ENCODE measurements at regions not wholly inside any gene's neighbourhood (a gene's known extent, or its start where the extent isn't known, plus 50 kb on each side); places are given as distances from the start of the nearest gene placed in this dataset.

DNA sequence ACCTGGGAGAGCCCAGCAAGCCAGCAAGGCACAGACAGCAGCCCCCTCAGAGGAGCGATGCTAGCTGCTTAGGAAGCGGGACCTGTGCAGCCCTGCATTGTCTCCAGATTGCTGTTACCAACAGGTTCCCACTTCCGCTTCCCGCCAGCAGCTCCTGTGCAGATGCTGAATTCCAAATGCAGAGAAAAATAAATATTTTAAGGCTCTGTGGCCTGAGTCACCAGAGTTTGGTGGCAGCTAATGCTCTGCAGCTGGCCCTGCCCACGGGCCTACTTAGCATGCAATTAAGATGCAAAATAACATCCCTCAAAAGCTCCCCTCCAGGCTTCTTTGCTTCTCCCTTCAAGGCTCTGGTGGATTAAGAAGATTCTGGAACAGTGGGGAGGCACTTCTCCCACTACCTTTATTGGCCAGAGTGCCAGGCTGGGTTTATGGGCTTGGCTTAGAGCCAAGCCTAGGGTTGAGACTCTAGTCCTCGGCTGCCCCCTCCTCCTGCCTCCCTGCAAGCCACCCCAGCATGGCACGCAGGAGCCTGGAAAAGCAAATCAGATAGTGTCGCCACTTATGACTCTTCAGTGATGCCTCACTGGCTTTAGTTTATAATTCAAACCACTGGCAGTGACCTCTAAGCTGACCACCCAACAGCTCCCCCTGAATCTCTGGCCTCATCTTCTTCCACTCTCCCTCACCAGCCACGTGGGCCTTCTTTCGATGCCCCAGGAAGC, 207.1 kb upstream of the ZC3H12A start:
- DNase-seq, result no peak
- Histone ChIP-seq H4K20me1 (ENCODE audit: insufficient read depth, low read depth, low read length) (no peaks in the 10 kb centered on the region), H3K4me1 (ENCODE audit: low read length) (no peaks in the 10 kb centered on the region), H3K27ac (ENCODE audit: low read length) (no peak overlapping the region), H3K27me3 (ENCODE audit: low read length) (peaks cover 2% of the 10 kb centered on the region; the same call in 1 of the 2 replicates), H3K4me2 (ENCODE audit: low read depth, low read length, poor library complexity, severe bottlenecking) (no peak overlapping the region), H3K9ac (ENCODE audit: low read length) (no peak overlapping the region), H3K9me3 (ENCODE audit: low read length) (no peaks in the 10 kb centered on the region), H3K36me3 (ENCODE audit: insufficient read depth, low read length) (no peaks in the 10 kb centered on the region), H2AFZ (ENCODE audit: low read length) (no peak overlapping the region), H3K4me3 (ENCODE audit: low read length) (no peak overlapping the region), H3K9me2 (replicated peaks; ENCODE audit: insufficient read depth, low read length) (no peaks in the 10 kb centered on the region), H3K79me2 (ENCODE audit: low read length) (no peaks in the 10 kb centered on the region)

GRCh38 chr1:37270639-37271038, 203.7 kb upstream of the ZC3H12A start:
- no peaks in the 10 kb centered on the region for H3K27me3 ChIP-seq (ENCODE audit: low read length)
- H3K79me2 ChIP-seq (ENCODE audit: low read length), result no peaks in the 10 kb centered on the region

GRCh38 chr1:37272626-37273025, 201.8 kb upstream of the ZC3H12A start:
- Histone ChIP-seq H2AFZ (ENCODE audit: low read length) (no peak overlapping the region), H3K4me3 (ENCODE audit: low read length) (no peak overlapping the region), H3K27me3 (ENCODE audit: low read length) (no peaks in the 10 kb centered on the region), H3K36me3 (ENCODE audit: insufficient read depth, low read length) (no peaks in the 10 kb centered on the region), H4K20me1 (ENCODE audit: insufficient read depth, low read depth, low read length) (no peaks in the 10 kb centered on the region), H3K9me3 (ENCODE audit: low read length) (no peaks in the 10 kb centered on the region), H3K79me2 (ENCODE audit: low read length) (no peaks in the 10 kb centered on the region), H3K9ac (ENCODE audit: low read length) (no peak overlapping the region), H3K4me1 (ENCODE audit: low read length) (no peaks in the 10 kb centered on the region), H3K4me2 (ENCODE audit: low read depth, low read length, poor library complexity, severe bottlenecking) (no peak overlapping the region), H3K27ac (ENCODE audit: low read length) (no peak overlapping the region), H3K9me2 (replicated peaks; ENCODE audit: insufficient read depth, low read length) (no peaks in the 10 kb centered on the region)
- DNase-seq, result no peak

More at GRCh38 chr1:37270639-37271038, 203.7 kb upstream of the ZC3H12A start:
- Histone ChIP-seq H3K4me3 (ENCODE audit: low read length) (no peak overlapping the region), H3K27ac (ENCODE audit: low read length) (no peak overlapping the region), H3K36me3 (ENCODE audit: insufficient read depth, low read length) (no peaks in the 10 kb centered on the region), H3K9ac (ENCODE audit: low read length) (no peak overlapping the region), H2AFZ (ENCODE audit: low read length) (no peak overlapping the region), H3K4me2 (ENCODE audit: low read depth, low read length, poor library complexity, severe bottlenecking) (no peak overlapping the region), H4K20me1 (ENCODE audit: insufficient read depth, low read depth, low read length) (no peaks in the 10 kb centered on the region), H3K9me3 (ENCODE audit: low read length) (no peaks in the 10 kb centered on the region), H3K4me1 (ENCODE audit: low read length) (no peaks in the 10 kb centered on the region), H3K9me2 (replicated peaks; ENCODE audit: insufficient read depth, low read length) (no peaks in the 10 kb centered on the region)
- no peak for DNase-seq

GRCh38 chr1:37274486-37274885, 199.9 kb upstream of the ZC3H12A start:
- no peak overlapping the region for H3K4me2 ChIP-seq (ENCODE audit: low read depth, low read length, poor library complexity, severe bottlenecking)
- H3K79me2 ChIP-seq (ENCODE audit: low read length), result no peaks in the 10 kb centered on the region
- no peak overlapping the region for H2AFZ ChIP-seq (ENCODE audit: low read length)
- no peak overlapping the region for H3K9ac ChIP-seq (ENCODE audit: low read length)
- no peaks in the 10 kb centered on the region for H3K36me3 ChIP-seq (ENCODE audit: insufficient read depth, low read length)
- no peaks in the 10 kb centered on the region for H3K27me3 ChIP-seq (ENCODE audit: low read length)
- no peaks in the 10 kb centered on the region for H3K9me2 ChIP-seq (replicated peaks; ENCODE audit: insufficient read depth, low read length)
- no peak for DNase-seq
- H3K27ac ChIP-seq (ENCODE audit: low read length), result no peak overlapping the region
- H3K4me1 ChIP-seq (ENCODE audit: low read length), result no peaks in the 10 kb centered on the region
- H4K20me1 ChIP-seq (ENCODE audit: insufficient read depth, low read depth, low read length), result no peaks in the 10 kb centered on the region
- no peak overlapping the region for H3K4me3 ChIP-seq (ENCODE audit: low read length)
- no peaks in the 10 kb centered on the region for H3K9me3 ChIP-seq (ENCODE audit: low read length)

- no peak overlapping the region for H3K4me2 ChIP-seq (ENCODE audit: low read depth, low read length, poor library complexity, severe bottlenecking)
Observed at GRCh38 chr1:37274938-37275631, 199.3 kb upstream of the ZC3H12A start.

DNA sequence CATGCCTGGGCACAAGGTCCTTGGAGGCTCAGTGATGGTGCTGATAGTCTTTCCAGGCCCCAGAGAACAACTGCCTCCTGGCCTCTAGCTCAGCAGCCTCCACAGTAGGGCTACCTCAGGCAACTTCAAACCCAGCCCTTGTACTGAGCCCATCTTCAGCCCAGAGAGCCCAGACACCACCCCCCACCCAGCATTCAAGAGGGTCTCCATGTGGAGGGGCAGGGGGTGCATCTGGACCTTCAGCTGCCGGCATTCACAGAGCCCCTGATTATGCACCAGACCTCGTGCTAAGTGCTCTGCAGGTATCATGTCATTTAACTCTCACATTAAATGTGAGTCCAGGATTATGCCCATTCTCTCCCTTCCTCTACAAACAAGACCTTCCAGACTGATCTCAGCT, 197.0 kb upstream of the ZC3H12A start:
- Histone ChIP-seq H3K9ac (ENCODE audit: low read length) (no peak overlapping the region), H2AFZ (ENCODE audit: low read length) (no peak overlapping the region), H3K4me1 (ENCODE audit: low read length) (no peaks in the 10 kb centered on the region), H3K36me3 (ENCODE audit: insufficient read depth, low read length) (no peaks in the 10 kb centered on the region), H4K20me1 (ENCODE audit: insufficient read depth, low read depth, low read length) (no peaks in the 10 kb centered on the region), H3K9me3 (ENCODE audit: low read length) (no peaks in the 10 kb centered on the region), H3K79me2 (ENCODE audit: low read length) (no peaks in the 10 kb centered on the region), H3K27me3 (ENCODE audit: low read length) (no peaks in the 10 kb centered on the region), H3K27ac (ENCODE audit: low read length) (no peak overlapping the region), H3K9me2 (replicated peaks; ENCODE audit: insufficient read depth, low read length) (no peaks in the 10 kb centered on the region), H3K4me2 (ENCODE audit: low read depth, low read length, poor library complexity, severe bottlenecking) (no peak overlapping the region), H3K4me3 (ENCODE audit: low read length) (no peak overlapping the region)
- DNase-seq, result no peak

More at GRCh38 chr1:37274938-37275631, 199.3 kb upstream of the ZC3H12A start:
- Histone ChIP-seq H2AFZ (ENCODE audit: low read length) (no peak overlapping the region), H3K27ac (ENCODE audit: low read length) (no peak overlapping the region), H3K9ac (ENCODE audit: low read length) (no peak overlapping the region), H3K4me1 (ENCODE audit: low read length) (no peaks in the 10 kb centered on the region), H3K9me2 (replicated peaks; ENCODE audit: insufficient read depth, low read length) (no peaks in the 10 kb centered on the region), H3K36me3 (ENCODE audit: insufficient read depth, low read length) (no peaks in the 10 kb centered on the region), H3K27me3 (ENCODE audit: low read length) (no peaks in the 10 kb centered on the region), H3K79me2 (ENCODE audit: low read length) (no peaks in the 10 kb centered on the region), H3K9me3 (ENCODE audit: low read length) (no peaks in the 10 kb centered on the region), H4K20me1 (ENCODE audit: insufficient read depth, low read depth, low read length) (no peaks in the 10 kb centered on the region), H3K4me3 (ENCODE audit: low read length) (no peak overlapping the region)
- peak; percentile 49 for DNase-seq

DNA sequence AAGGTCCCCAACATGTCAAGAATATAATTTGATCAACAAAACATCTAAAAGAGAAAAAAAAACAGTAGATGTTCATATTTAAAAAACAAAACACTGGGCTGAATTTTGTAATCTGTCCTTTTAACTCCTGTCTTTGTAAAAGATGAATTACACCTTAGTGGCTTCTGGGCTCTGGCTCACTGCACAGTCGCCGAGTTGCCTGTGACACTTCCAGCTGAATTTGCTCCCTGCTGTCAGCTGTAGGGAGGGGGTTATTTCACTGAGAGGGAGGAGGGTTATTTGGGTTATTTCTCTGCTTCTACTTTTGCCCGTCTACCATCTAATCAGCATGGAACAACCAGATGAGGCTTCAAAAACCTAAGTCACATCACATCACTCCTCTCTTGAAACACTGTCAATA, 193.0 kb upstream of the ZC3H12A start:
- H3K9me2 ChIP-seq (replicated peaks; ENCODE audit: insufficient read depth, low read length), result no peaks in the 10 kb centered on the region

GRCh38 chr1:37282764-37283163, 191.6 kb upstream of the ZC3H12A start:
- DNase-seq, result no peak
- no peaks in the 10 kb centered on the region for H3K9me2 ChIP-seq (replicated peaks; ENCODE audit: insufficient read depth, low read length)
- H3K27ac ChIP-seq (ENCODE audit: low read length), result no peak overlapping the region
- H2AFZ ChIP-seq (ENCODE audit: low read length), result no peak overlapping the region
- no peaks in the 10 kb centered on the region for H4K20me1 ChIP-seq (ENCODE audit: insufficient read depth, low read depth, low read length)
- no peaks in the 10 kb centered on the region for H3K36me3 ChIP-seq (ENCODE audit: insufficient read depth, low read length)
- H3K9me3 ChIP-seq (ENCODE audit: low read length), result no peaks in the 10 kb centered on the region
- H3K27me3 ChIP-seq (ENCODE audit: low read length), result no peaks in the 10 kb centered on the region
- no peak overlapping the region for H3K4me3 ChIP-seq (ENCODE audit: low read length)
- no peaks in the 10 kb centered on the region for H3K79me2 ChIP-seq (ENCODE audit: low read length)
- no peak overlapping the region for H3K4me2 ChIP-seq (ENCODE audit: low read depth, low read length, poor library complexity, severe bottlenecking)
- no peak overlapping the region for H3K9ac ChIP-seq (ENCODE audit: low read length)
- H3K4me1 ChIP-seq (ENCODE audit: low read length), result no peaks in the 10 kb centered on the region

More for the DNA sequence above, 193.0 kb upstream of the ZC3H12A start:
- H3K27ac ChIP-seq (ENCODE audit: low read length), result no peak overlapping the region
- no peaks in the 10 kb centered on the region for H3K4me1 ChIP-seq (ENCODE audit: low read length)
- H3K27me3 ChIP-seq (ENCODE audit: low read length), result no peaks in the 10 kb centered on the region
- no peak overlapping the region for H2AFZ ChIP-seq (ENCODE audit: low read length)
- no peak overlapping the region for H3K4me3 ChIP-seq (ENCODE audit: low read length)
- no peaks in the 10 kb centered on the region for H3K9me3 ChIP-seq (ENCODE audit: low read length)
- H3K4me2 ChIP-seq (ENCODE audit: low read depth, low read length, poor library complexity, severe bottlenecking), result no peak overlapping the region
- H3K36me3 ChIP-seq (ENCODE audit: insufficient read depth, low read length), result no peaks in the 10 kb centered on the region
- no peak overlapping the region for H3K9ac ChIP-seq (ENCODE audit: low read length)
- H3K79me2 ChIP-seq (ENCODE audit: low read length), result no peaks in the 10 kb centered on the region
- H4K20me1 ChIP-seq (ENCODE audit: insufficient read depth, low read depth, low read length), result no peaks in the 10 kb centered on the region
- no peak for DNase-seq
